ENCODE measurements at regions not wholly inside any gene's neighbourhood (a gene's known extent, or its start where the extent isn't known, plus 50 kb on each side); places are given as distances from the start of the nearest gene placed in this dataset.

- H3K4me3 ChIP-seq (replicated peaks; ENCODE audit: low read depth, low read length) = no peak overlapping the region
- no peaks in the 10 kb centered on the region for H3K36me3 ChIP-seq (ENCODE audit: control insufficient read depth, insufficient read depth, low read length)
- no peaks in the 10 kb centered on the region for H3K27me3 ChIP-seq (replicated peaks; ENCODE audit: control insufficient read depth, insufficient read depth, low read length)
- no peak for TF ChIP-seq CTCF (IDR thresholded peaks at IDR 0.05; ENCODE audit: insufficient read depth, low read length, poor library complexity, severe bottlenecking)
- no peak for DNase-seq (ENCODE audit: extremely low read depth, insufficient read length)
Measured at GRCh38 chr4:104979083-104979760, 167.5 kb upstream of the TET2 start.

GRCh38 chr4:104983615-104984179, 163.0 kb upstream of the TET2 start:
- H3K36me3 ChIP-seq (ENCODE audit: control insufficient read depth, insufficient read depth, low read length) = no peaks in the 10 kb centered on the region
- TF ChIP-seq CTCF (IDR thresholded peaks at IDR 0.05; ENCODE audit: insufficient read depth, low read length, poor library complexity, severe bottlenecking) = no peak
- no peaks in the 10 kb centered on the region for H3K27me3 ChIP-seq (replicated peaks; ENCODE audit: control insufficient read depth, insufficient read depth, low read length)
- DNase-seq (ENCODE audit: extremely low read depth, insufficient read length) = no peak
- H3K4me3 ChIP-seq (replicated peaks; ENCODE audit: low read depth, low read length) = no peak overlapping the region

GRCh38 chr4:104986306-104986705, 160.4 kb upstream of the TET2 start:
- Histone ChIP-seq H3K36me3 (ENCODE audit: control insufficient read depth, insufficient read depth, low read length) (no peaks in the 10 kb centered on the region), H3K27me3 (replicated peaks; ENCODE audit: control insufficient read depth, insufficient read depth, low read length) (no peaks in the 10 kb centered on the region), H3K4me3 (replicated peaks; ENCODE audit: low read depth, low read length) (no peak overlapping the region)
- DNase-seq (ENCODE audit: extremely low read depth, insufficient read length) = no peak
- TF ChIP-seq CTCF (IDR thresholded peaks at IDR 0.05; ENCODE audit: insufficient read depth, low read length, poor library complexity, severe bottlenecking) = no peak

GRCh38 chr4:104989371-104989770, 157.3 kb upstream of the TET2 start:
- Histone ChIP-seq H3K36me3 (ENCODE audit: control insufficient read depth, insufficient read depth, low read length) (no peaks in the 10 kb centered on the region), H3K27me3 (replicated peaks; ENCODE audit: control insufficient read depth, insufficient read depth, low read length) (no peaks in the 10 kb centered on the region), H3K4me3 (replicated peaks; ENCODE audit: low read depth, low read length) (no peak overlapping the region)
- DNase-seq (ENCODE audit: extremely low read depth, insufficient read length) = no peak
- TF ChIP-seq CTCF (IDR thresholded peaks at IDR 0.05; ENCODE audit: insufficient read depth, low read length, poor library complexity, severe bottlenecking) = no peak

GRCh38 chr4:105002278-105002677, 144.4 kb upstream of the TET2 start:
- TF ChIP-seq CTCF (IDR thresholded peaks at IDR 0.05; ENCODE audit: insufficient read depth, low read length, poor library complexity, severe bottlenecking) = no peak
- no peaks in the 10 kb centered on the region for H3K27me3 ChIP-seq (replicated peaks; ENCODE audit: control insufficient read depth, insufficient read depth, low read length)
- DNase-seq (ENCODE audit: extremely low read depth, insufficient read length) = no peak

More at GRCh38 chr4:105002278-105002677, 144.4 kb upstream of the TET2 start:
- H3K4me3 ChIP-seq (replicated peaks; ENCODE audit: low read depth, low read length) = no peak overlapping the region
- no peaks in the 10 kb centered on the region for H3K36me3 ChIP-seq (ENCODE audit: control insufficient read depth, insufficient read depth, low read length)

Measured in GM06990 (cell line).